Upper lobe of left lung (tissue), 6 donors: ENCODE measurements at regions not wholly inside any gene's neighbourhood (a gene's known extent, or its start where the extent isn't known, plus 50 kb on each side); places are given as distances from the start of the nearest gene placed in this dataset.

Experiments
- ATAC-seq, 2 donors: fragments of 200-7000 bp; cut with Tn5 transposase; one replicate each; pipeline ENCODE4 v1.9.1; 2022; ENCODE audit warnings: mild to moderate bottlenecking in 2 of 2, moderate library complexity in 2 of 2; ENCODE audit not compliant: low FRiP score in 2 of 2
- DNase-seq, 2 donors: peaks; one replicate each; pipeline ENCODE4 v3.0.0-alpha.2; 2019 to 2020
- H3K27ac ChIP-seq, 4 donors: fragments of 200-600 bp; sonication (generic); one replicate each; pipeline ENCODE4 v1.5.1; 2016 to 2019
- H3K27me3 ChIP-seq, 4 donors: fragments of 200-600 bp; sonication (generic); one replicate each; pipeline ENCODE4 v1.5.1; 2017 to 2019
- H3K36me3 ChIP-seq, 4 donors: fragments of 200-600 bp; sonication (generic); one replicate each; pipeline ENCODE4 v1.5.1; 2016 to 2019
- H3K4me1 ChIP-seq, 4 donors: fragments of 200-600 bp; sonication (generic); one replicate each; pipeline ENCODE4 v1.5.1; 2018 to 2019
- H3K4me3 ChIP-seq, 4 donors: fragments of 200-600 bp; sonication (generic); one replicate each; pipeline ENCODE4 v1.5.1; 2017 to 2019; ENCODE audit warnings: mild to moderate bottlenecking in 2 of 4, moderate library complexity in 1 of 4
- H3K9me3 ChIP-seq, 4 donors: fragments of 200-600 bp; sonication (generic); one replicate each; pipeline ENCODE4 v1.5.1; 2018 to 2019
- CTCF ChIP-seq, 6 experiments: fragments of 450-650 bp in 4 of 6; fragments of 200-600 bp in 2 of 6; sonication (generic) in 2 of 6; IDR thresholded peaks; one replicate each; pipeline ENCODE4 v1.5.1; 2016 to 2019; ENCODE audit warnings: antibody characterized with exemption in 6 of 6
- EP300 ChIP-seq, 4 donors: sonication (generic); formaldehyde crosslinking; IDR thresholded peaks; one replicate each; pipeline ENCODE4 v1.5.1; 2017; ENCODE audit warnings: antibody characterized with exemption in 4 of 4, control low read depth in 2 of 4
- POLR2A ChIP-seq, 4 donors: fragments of 450-650 bp; IDR thresholded peaks; one replicate each; pipeline ENCODE4 v1.5.1; 2016 to 2017; ENCODE audit warnings: antibody characterized with exemption in 4 of 4, mild to moderate bottlenecking in 2 of 4
- POLR2AphosphoS5 ChIP-seq, 2 donors: sonication (generic); formaldehyde crosslinking; IDR thresholded peaks; one replicate each; pipeline ENCODE4 v1.5.1; 2017; ENCODE audit warnings: antibody characterized with exemption in 2 of 2
- WGBS, 2 donors: methylation state at CpG; one replicate each; pipeline ENCODE4 v1.1.5; 2017 to 2018; 5-methylcytosine and 5-hydroxymethylcytosine counted together
- donor health status: DM: no; HTN: no; CAD: no; lungs with moderate emphysema.
- donor health status: DM: no; HTN: yes; CAD: no; lungs with severe emphysema.

- Histone ChIP-seq H3K27ac (no peak overlapping the region), H3K4me1 (no peaks in the 10 kb centered on the region), H3K27me3 (no peaks in the 10 kb centered on the region), H3K36me3 (no peaks in the 10 kb centered on the region), H3K4me3 (no peak overlapping the region), H3K9me3 (peaks cover 0 to 8% (median 0%) of the 10 kb centered on the region in 4 donors)
- ATAC-seq, result no peak
- no peak for TF ChIP-seq POLR2AphosphoS5 (IDR thresholded peaks at IDR 0.05)
- TF ChIP-seq EP300 (IDR thresholded peaks at IDR 0.05), result no peak
- TF ChIP-seq POLR2A (IDR thresholded peaks at IDR 0.05), result no peak
- no peak for TF ChIP-seq CTCF (IDR thresholded peaks at IDR 0.05)
- 75 to 80% methylated on average over 3 of the region's 3 CpGs for WGBS, 2 donors
- no peak for DNase-seq
Observed at GRCh38 chr14:25677111-25677510, 627.2 kb upstream of the STXBP6 start.

- Histone ChIP-seq H3K9me3 (no peaks in the 10 kb centered on the region), H3K27ac (no peak overlapping the region), H3K36me3 (no peaks in the 10 kb centered on the region), H3K4me1 (no peaks in the 10 kb centered on the region), H3K27me3 (no peaks in the 10 kb centered on the region), H3K4me3 (no peak overlapping the region)
- DNase-seq (no peak), ATAC-seq (no peak)
- WGBS, 2 donors, result 33 to 49% methylated on average over 2 of the region's 2 CpGs
- no peak for TF ChIP-seq EP300 (IDR thresholded peaks at IDR 0.05)
- no peak for TF ChIP-seq CTCF (IDR thresholded peaks at IDR 0.05)
- TF ChIP-seq POLR2A (IDR thresholded peaks at IDR 0.05), result no peak
- no peak for TF ChIP-seq POLR2AphosphoS5 (IDR thresholded peaks at IDR 0.05)
Observed at GRCh38 chr14:25667387-25667786, 617.4 kb upstream of the STXBP6 start.

GRCh38 chr14:25666877-25667276, 616.9 kb upstream of the STXBP6 start:
- no peaks in the 10 kb centered on the region for H3K27me3 ChIP-seq
- TF ChIP-seq POLR2AphosphoS5 (IDR thresholded peaks at IDR 0.05) (no peak), EP300 (IDR thresholded peaks at IDR 0.05) (no peak), CTCF (IDR thresholded peaks at IDR 0.05) (no peak), POLR2A (IDR thresholded peaks at IDR 0.05) (no peak)
- DNase-seq (no peak), ATAC-seq (no peak)
- H3K27ac ChIP-seq, result no peak overlapping the region
- H3K36me3 ChIP-seq, result no peaks in the 10 kb centered on the region
- no peaks in the 10 kb centered on the region for H3K4me1 ChIP-seq
- no peaks in the 10 kb centered on the region for H3K9me3 ChIP-seq
- 59 to 61% methylated on average over 4 of the region's 4 CpGs for WGBS, 2 donors
- H3K4me3 ChIP-seq, result no peak overlapping the region

GRCh38 chr14:25658988-25659387, 609.0 kb upstream of the STXBP6 start:
- WGBS, 2 donors, result 73 to 79% methylated on average over 2 of the region's 2 CpGs
- no peak for ATAC-seq

More at GRCh38 chr14:25658988-25659387, 609.0 kb upstream of the STXBP6 start:
- no peak overlapping the region for H3K27ac ChIP-seq
- no peak for DNase-seq
- TF ChIP-seq CTCF (IDR thresholded peaks at IDR 0.05) (no peak), EP300 (IDR thresholded peaks at IDR 0.05) (no peak), POLR2AphosphoS5 (IDR thresholded peaks at IDR 0.05) (no peak), POLR2A (IDR thresholded peaks at IDR 0.05) (no peak)
- no peaks in the 10 kb centered on the region for H3K27me3 ChIP-seq
- no peaks in the 10 kb centered on the region for H3K9me3 ChIP-seq
- H3K4me3 ChIP-seq, result no peak overlapping the region
- no peaks in the 10 kb centered on the region for H3K36me3 ChIP-seq
- H3K4me1 ChIP-seq, result no peaks in the 10 kb centered on the region
